ENCODE measurements at regions not wholly inside any gene's neighbourhood (a gene's known extent, or its start where the extent isn't known, plus 50 kb on each side); places are given as distances from the start of the nearest gene placed in this dataset.

GRCh38 chr3:103924544-103924943, 1442.2 kb upstream of the ALCAM start:
- Histone ChIP-seq H3K27me3 (ENCODE audit: control insufficient read depth, insufficient read depth, low read length) (no peaks in the 10 kb centered on the region), H3K36me3 (ENCODE audit: control insufficient read depth, insufficient read depth, low read length) (no peaks in the 10 kb centered on the region), H3K9me3 (ENCODE audit: control insufficient read depth, low read length) (no peaks in the 10 kb centered on the region), H3K9ac (ENCODE audit: low read length) (no peak overlapping the region), H3K4me3 (ENCODE audit: low read length) (no peak overlapping the region), H3K4me1 (ENCODE audit: control insufficient read depth, insufficient read depth, low read length) (no peaks in the 10 kb centered on the region)

- H3K9ac ChIP-seq (ENCODE audit: low read length): no peak overlapping the region
- no peaks in the 10 kb centered on the region for H3K36me3 ChIP-seq (ENCODE audit: control insufficient read depth, insufficient read depth, low read length)
- no peak overlapping the region for H3K4me3 ChIP-seq (ENCODE audit: low read length)
- no peaks in the 10 kb centered on the region for H3K4me1 ChIP-seq (ENCODE audit: control insufficient read depth, insufficient read depth, low read length)
- H3K27me3 ChIP-seq (ENCODE audit: control insufficient read depth, insufficient read depth, low read length): no peaks in the 10 kb centered on the region
- no peaks in the 10 kb centered on the region for H3K9me3 ChIP-seq (ENCODE audit: control insufficient read depth, low read length)
These were observed 1439.8 kb upstream of the ALCAM start for GRCh38 chr3:103926936-103927335.

GRCh38 chr3:103927896-103928295, 1438.8 kb upstream of the ALCAM start:
- Histone ChIP-seq H3K4me1 (ENCODE audit: control insufficient read depth, insufficient read depth, low read length) (no peaks in the 10 kb centered on the region), H3K9ac (ENCODE audit: low read length) (no peak overlapping the region), H3K4me3 (ENCODE audit: low read length) (no peak overlapping the region), H3K9me3 (ENCODE audit: control insufficient read depth, low read length) (no peaks in the 10 kb centered on the region), H3K27me3 (ENCODE audit: control insufficient read depth, insufficient read depth, low read length) (no peaks in the 10 kb centered on the region), H3K36me3 (ENCODE audit: control insufficient read depth, insufficient read depth, low read length) (no peaks in the 10 kb centered on the region)

GRCh38 chr3:103937094-103937493, 1429.6 kb upstream of the ALCAM start:
- H3K9ac ChIP-seq (ENCODE audit: low read length): no peak overlapping the region
- H3K4me1 ChIP-seq (ENCODE audit: control insufficient read depth, insufficient read depth, low read length): no peaks in the 10 kb centered on the region
- H3K27me3 ChIP-seq (ENCODE audit: control insufficient read depth, insufficient read depth, low read length): no peaks in the 10 kb centered on the region
- no peak overlapping the region for H3K4me3 ChIP-seq (ENCODE audit: low read length)
- H3K9me3 ChIP-seq (ENCODE audit: control insufficient read depth, low read length): no peaks in the 10 kb centered on the region
- H3K36me3 ChIP-seq (ENCODE audit: control insufficient read depth, insufficient read depth, low read length): no peaks in the 10 kb centered on the region

- H3K9me3 ChIP-seq (ENCODE audit: control insufficient read depth, low read length): no peaks in the 10 kb centered on the region
- no peaks in the 10 kb centered on the region for H3K36me3 ChIP-seq (ENCODE audit: control insufficient read depth, insufficient read depth, low read length)
- no peaks in the 10 kb centered on the region for H3K27me3 ChIP-seq (ENCODE audit: control insufficient read depth, insufficient read depth, low read length)
- no peak overlapping the region for H3K9ac ChIP-seq (ENCODE audit: low read length)
- no peak overlapping the region for H3K4me3 ChIP-seq (ENCODE audit: low read length)
- no peaks in the 10 kb centered on the region for H3K4me1 ChIP-seq (ENCODE audit: control insufficient read depth, insufficient read depth, low read length)
These were observed 1419.6 kb upstream of the ALCAM start for GRCh38 chr3:103947062-103947461.

GRCh38 chr3:103949693-103950092, 1417.0 kb upstream of the ALCAM start:
- no peaks in the 10 kb centered on the region for H3K9me3 ChIP-seq (ENCODE audit: control insufficient read depth, low read length)
- no peaks in the 10 kb centered on the region for H3K36me3 ChIP-seq (ENCODE audit: control insufficient read depth, insufficient read depth, low read length)
- H3K4me3 ChIP-seq (ENCODE audit: low read length): no peak overlapping the region
- H3K9ac ChIP-seq (ENCODE audit: low read length): no peak overlapping the region
- H3K27me3 ChIP-seq (ENCODE audit: control insufficient read depth, insufficient read depth, low read length): no peaks in the 10 kb centered on the region
- H3K4me1 ChIP-seq (ENCODE audit: control insufficient read depth, insufficient read depth, low read length): no peaks in the 10 kb centered on the region

GRCh38 chr3:103950676-103951075, 1416.0 kb upstream of the ALCAM start:
- Histone ChIP-seq H3K4me3 (ENCODE audit: low read length) (no peak overlapping the region), H3K9ac (ENCODE audit: low read length) (no peak overlapping the region), H3K27me3 (ENCODE audit: control insufficient read depth, insufficient read depth, low read length) (no peaks in the 10 kb centered on the region), H3K36me3 (ENCODE audit: control insufficient read depth, insufficient read depth, low read length) (no peaks in the 10 kb centered on the region), H3K9me3 (ENCODE audit: control insufficient read depth, low read length) (no peaks in the 10 kb centered on the region), H3K4me1 (ENCODE audit: control insufficient read depth, insufficient read depth, low read length) (no peaks in the 10 kb centered on the region)

- Histone ChIP-seq H3K9me3 (ENCODE audit: control insufficient read depth, low read length) (no peaks in the 10 kb centered on the region), H3K27me3 (ENCODE audit: control insufficient read depth, insufficient read depth, low read length) (no peaks in the 10 kb centered on the region), H3K36me3 (ENCODE audit: control insufficient read depth, insufficient read depth, low read length) (no peaks in the 10 kb centered on the region), H3K4me3 (ENCODE audit: low read length) (no peak overlapping the region), H3K4me1 (ENCODE audit: control insufficient read depth, insufficient read depth, low read length) (no peaks in the 10 kb centered on the region), H3K9ac (ENCODE audit: low read length) (no peak overlapping the region)
These were observed 1412.9 kb upstream of the ALCAM start for GRCh38 chr3:103953796-103954195.

- Histone ChIP-seq H3K4me3 (ENCODE audit: low read length) (no peak overlapping the region), H3K36me3 (ENCODE audit: control insufficient read depth, insufficient read depth, low read length) (no peaks in the 10 kb centered on the region), H3K4me1 (ENCODE audit: control insufficient read depth, insufficient read depth, low read length) (no peaks in the 10 kb centered on the region), H3K27me3 (ENCODE audit: control insufficient read depth, insufficient read depth, low read length) (no peaks in the 10 kb centered on the region), H3K9me3 (ENCODE audit: control insufficient read depth, low read length) (no peaks in the 10 kb centered on the region), H3K9ac (ENCODE audit: low read length) (no peak overlapping the region)
These were observed 1405.9 kb upstream of the ALCAM start for GRCh38 chr3:103960819-103961218.

- no peaks in the 10 kb centered on the region for H3K36me3 ChIP-seq (ENCODE audit: control insufficient read depth, insufficient read depth, low read length)
- H3K9ac ChIP-seq (ENCODE audit: low read length): no peak overlapping the region
- H3K4me3 ChIP-seq (ENCODE audit: low read length): no peak overlapping the region
- no peaks in the 10 kb centered on the region for H3K9me3 ChIP-seq (ENCODE audit: control insufficient read depth, low read length)
- no peaks in the 10 kb centered on the region for H3K27me3 ChIP-seq (ENCODE audit: control insufficient read depth, insufficient read depth, low read length)
- no peaks in the 10 kb centered on the region for H3K4me1 ChIP-seq (ENCODE audit: control insufficient read depth, insufficient read depth, low read length)
These were observed 1403.1 kb upstream of the ALCAM start for GRCh38 chr3:103963599-103963998.

- no peaks in the 10 kb centered on the region for H3K36me3 ChIP-seq (ENCODE audit: control insufficient read depth, insufficient read depth, low read length)
- no peak overlapping the region for H3K4me3 ChIP-seq (ENCODE audit: low read length)
- no peaks in the 10 kb centered on the region for H3K27me3 ChIP-seq (ENCODE audit: control insufficient read depth, insufficient read depth, low read length)
- H3K9me3 ChIP-seq (ENCODE audit: control insufficient read depth, low read length): no peaks in the 10 kb centered on the region
- H3K9ac ChIP-seq (ENCODE audit: low read length): no peak overlapping the region
- no peaks in the 10 kb centered on the region for H3K4me1 ChIP-seq (ENCODE audit: control insufficient read depth, insufficient read depth, low read length)
These were observed 1400.9 kb upstream of the ALCAM start for GRCh38 chr3:103965764-103966163.

GRCh38 chr3:103966749-103967148, 1400.0 kb upstream of the ALCAM start:
- Histone ChIP-seq H3K4me1 (ENCODE audit: control insufficient read depth, insufficient read depth, low read length) (no peaks in the 10 kb centered on the region), H3K36me3 (ENCODE audit: control insufficient read depth, insufficient read depth, low read length) (no peaks in the 10 kb centered on the region), H3K9ac (ENCODE audit: low read length) (no peak overlapping the region), H3K9me3 (ENCODE audit: control insufficient read depth, low read length) (no peaks in the 10 kb centered on the region), H3K27me3 (ENCODE audit: control insufficient read depth, insufficient read depth, low read length) (no peaks in the 10 kb centered on the region), H3K4me3 (ENCODE audit: low read length) (no peak overlapping the region)

- Histone ChIP-seq H3K4me3 (ENCODE audit: low read length) (no peak overlapping the region), H3K4me1 (ENCODE audit: control insufficient read depth, insufficient read depth, low read length) (no peaks in the 10 kb centered on the region), H3K9ac (ENCODE audit: low read length) (no peak overlapping the region), H3K27me3 (ENCODE audit: control insufficient read depth, insufficient read depth, low read length) (no peaks in the 10 kb centered on the region), H3K9me3 (ENCODE audit: control insufficient read depth, low read length) (no peaks in the 10 kb centered on the region), H3K36me3 (ENCODE audit: control insufficient read depth, insufficient read depth, low read length) (no peaks in the 10 kb centered on the region)
These were observed 1398.6 kb upstream of the ALCAM start for GRCh38 chr3:103968131-103968530.
